HEK293 (cell line): ENCODE measurements at regions not wholly inside any gene's neighbourhood (a gene's known extent, or its start where the extent isn't known, plus 50 kb on each side); places are given as distances from the start of the nearest gene placed in this dataset.

Experiments
- CTCF ChIA-PET: fragments of 350-600 bp; formaldehyde crosslinking; extraction: SDS; loops from one replicate; lab custom pipeline; 2021; ENCODE audit warnings: antibody characterized with exemption; lab: Yijun Ruan, JAX
- POLR2A ChIA-PET: fragments of 300-600 bp; formaldehyde crosslinking; extraction: SDS; loops from one replicate; lab custom pipeline; 2020; ENCODE audit warnings: antibody characterized with exemption, inconsistent platforms; lab: Yijun Ruan, JAX
- H3K27ac ChIP-seq: fragments of 200-500 bp; sonication (Bioruptor generic); 2 replicates; pipeline ENCODE4 v1.5.1; 2014; ENCODE audit warnings: low read depth, low read length, control low read depth, inconsistent platforms; ENCODE audit errors: extremely low read depth
- H3K36me3 ChIP-seq, 2 experiments: fragments of 200-500 bp in 1 of 2; sonication (Bioruptor generic) in 1 of 2; 1 replicate in 1 of 2; 2 replicates in 1 of 2; pipeline ENCODE4 v1.5.1; 2014 to 2017; ENCODE audit warnings: inconsistent platforms in 2 of 2, low read length in 2 of 2; ENCODE audit not compliant: control insufficient read depth in 2 of 2, insufficient read depth in 1 of 2
- H3K4me1 ChIP-seq: fragments of 200-500 bp; sonication (Bioruptor generic); 2 replicates; pipeline ENCODE4 v1.5.1; 2014; ENCODE audit warnings: mild to moderate bottlenecking, low read length, inconsistent platforms; ENCODE audit not compliant: control insufficient read depth, insufficient read depth
- H3K4me3 ChIP-seq: 2 replicates; pipeline ENCODE4 v1.5.1; 2011; ENCODE audit warnings: low read depth, mild to moderate bottlenecking, control low read depth, low read length, moderate library complexity
- H3K9me3 ChIP-seq: fragments of 200-500 bp; sonication (Bioruptor generic); 2 replicates; pipeline ENCODE4 v1.5.1; 2014; ENCODE audit warnings: low read depth, low read length, inconsistent platforms; ENCODE audit not compliant: control insufficient read depth, insufficient read depth
- GLI4 ChIP-seq: fragments of 450-650 bp; formaldehyde crosslinking; IDR thresholded peaks from 2 replicates; pipeline ENCODE4 v1.5.1; 2016; ENCODE audit warnings: missing biosample characterization, missing genetic modification characterization
- MZF1 ChIP-seq: fragments of 450-650 bp; formaldehyde crosslinking; IDR thresholded peaks from 2 replicates; pipeline ENCODE4 v1.5.1; 2017; ENCODE audit warnings: missing biosample characterization, missing genetic modification characterization, borderline replicate concordance
- PRDM2 ChIP-seq: fragments of 450-650 bp; formaldehyde crosslinking; IDR thresholded peaks from 2 replicates; pipeline ENCODE4 v1.5.1; 2016; ENCODE audit warnings: missing biosample characterization, missing genetic modification characterization, borderline replicate concordance
- RBAK ChIP-seq: fragments of 450-650 bp; formaldehyde crosslinking; IDR thresholded peaks from 2 replicates; pipeline ENCODE4 v1.5.1; 2016; ENCODE audit warnings: missing biosample characterization, missing genetic modification characterization
- REPIN1 ChIP-seq: fragments of 450-650 bp; formaldehyde crosslinking; IDR thresholded peaks from 2 replicates; pipeline ENCODE4 v1.5.1; 2017; ENCODE audit warnings: missing biosample characterization, missing genetic modification characterization, low read depth
- SETDB1 ChIP-seq: IDR thresholded peaks from one replicate; pipeline ENCODE4 v1.6.1; 2017; ENCODE audit warnings: mild to moderate bottlenecking, low read length, moderate library complexity, mixed read lengths; ENCODE audit not compliant: insufficient read length
- ZNF10 ChIP-seq: fragments of 450-650 bp; formaldehyde crosslinking; IDR thresholded peaks from 2 replicates; pipeline ENCODE4 v1.5.1; 2017; ENCODE audit warnings: missing biosample characterization, missing genetic modification characterization
- ZNF114 ChIP-seq: fragments of 450-650 bp; formaldehyde crosslinking; IDR thresholded peaks from 2 replicates; pipeline ENCODE4 v1.5.0; 2017; ENCODE audit warnings: missing biosample characterization, missing genetic modification characterization
- ZNF133 ChIP-seq: fragments of 450-650 bp; formaldehyde crosslinking; IDR thresholded peaks from 2 replicates; pipeline ENCODE4 v1.5.1; 2016; ENCODE audit warnings: missing biosample characterization, missing genetic modification characterization
- ZNF157 ChIP-seq: fragments of 450-650 bp; formaldehyde crosslinking; IDR thresholded peaks from 2 replicates; pipeline ENCODE4 v1.5.1; 2016; ENCODE audit warnings: missing biosample characterization, missing genetic modification characterization
- ZNF202 ChIP-seq: fragments of 450-650 bp; formaldehyde crosslinking; IDR thresholded peaks from 2 replicates; pipeline ENCODE4 v1.5.1; 2016; ENCODE audit warnings: missing biosample characterization, missing genetic modification characterization, borderline replicate concordance
- ZNF266 ChIP-seq: fragments of 450-650 bp; formaldehyde crosslinking; IDR thresholded peaks from 2 replicates; pipeline ENCODE4 v1.5.1; 2016; ENCODE audit warnings: missing biosample characterization, missing genetic modification characterization, low read depth
- ZNF280C ChIP-seq: fragments of 450-650 bp; formaldehyde crosslinking; IDR thresholded peaks from 2 replicates; pipeline ENCODE4 v1.5.1; 2016; ENCODE audit warnings: missing biosample characterization, missing genetic modification characterization
- ZNF302 ChIP-seq: fragments of 450-650 bp; formaldehyde crosslinking; IDR thresholded peaks from 2 replicates; pipeline ENCODE4 v1.5.1; 2016; ENCODE audit warnings: missing biosample characterization, missing genetic modification characterization, low read depth
- ZNF311 ChIP-seq: fragments of 450-650 bp; formaldehyde crosslinking; IDR thresholded peaks from 2 replicates; pipeline ENCODE4 v1.5.1; 2017; ENCODE audit warnings: missing biosample characterization, missing genetic modification characterization, borderline replicate concordance
- ZNF335 ChIP-seq: fragments of 450-650 bp; formaldehyde crosslinking; conservative IDR thresholded peaks from 2 replicates; pipeline ENCODE4 v1.5.1; 2016; ENCODE audit warnings: missing biosample characterization, missing genetic modification characterization
- ZNF433 ChIP-seq: fragments of 450-650 bp; formaldehyde crosslinking; IDR thresholded peaks from 2 replicates; pipeline ENCODE4 v1.5.1; 2016; ENCODE audit warnings: missing biosample characterization, missing genetic modification characterization, low read depth
- ZNF596 ChIP-seq: fragments of 450-650 bp; IDR thresholded peaks from 2 replicates; pipeline ENCODE4 v1.5.0; 2018; ENCODE audit warnings: missing biosample characterization, mild to moderate bottlenecking, missing genetic modification characterization, moderate library complexity
- ZSCAN30 ChIP-seq: fragments of 450-650 bp; IDR thresholded peaks from 2 replicates; pipeline ENCODE4 v1.5.1; 2018; ENCODE audit warnings: missing biosample characterization, mild to moderate bottlenecking, missing genetic modification characterization, moderate library complexity

- Histone ChIP-seq H3K27ac (no peak overlapping the region), H3K4me1 (no peaks in the 10 kb centered on the region), H3K4me3 (no peak overlapping the region), H3K36me3 (no peaks in the 10 kb centered on the region)
- TF ChIP-seq SETDB1 (peak; percentile 80), REPIN1 (no peak)
- TF ChIP-seq, all 188 proteins: peak for 1
- POLR2A ChIA-PET: no interaction called here
- peaks cover 3% of the 10 kb centered on the region; the same call in 1 of the 2 replicates for H3K9me3 ChIP-seq
- CTCF ChIA-PET: interaction anchor here (0.6 kb wide), 1 partner anchor 13 kb away, joined by 4 read pairs; no protein-coding TSS in a partner anchor
Observed at GRCh38 chr17:71267668-71268067, 853.2 kb upstream of the SOX9 start.

- Histone ChIP-seq H3K4me3 (no peak overlapping the region), H3K27ac (no peak overlapping the region), H3K36me3 (no peaks in the 10 kb centered on the region), H3K9me3 (peaks cover 3% of the 10 kb centered on the region; the same call in 1 of the 2 replicates), H3K4me1 (no peaks in the 10 kb centered on the region)
- CTCF ChIA-PET: no interaction called here
- POLR2A ChIA-PET: no interaction called here
- TF ChIP-seq MZF1 (tag by site-specific recombination) (no peak), ZNF596 (tag by site-specific recombination) (no peak), ZNF335 (no peak), PRDM2 (tag by site-specific recombination) (no peak), ZNF266 (tag by site-specific recombination) (no peak), RBAK (tag by site-specific recombination) (no peak), ZNF133 (tag by site-specific recombination) (no peak), ZNF280C (tag by site-specific recombination) (no peak), ZSCAN30 (tag by site-specific recombination) (no peak), ZNF433 (tag by site-specific recombination) (no peak), ZNF10 (tag by site-specific recombination) (no peak), GLI4 (tag by site-specific recombination) (no peak), ZNF157 (tag by site-specific recombination) (no peak), ZNF302 (tag by site-specific recombination) (no peak), ZNF114 (tag by site-specific recombination) (no peak), ZNF311 (tag by site-specific recombination) (no peak), ZNF202 (tag by site-specific recombination) (no peak)
Observed at GRCh38 chr17:71269201-71269600, 851.6 kb upstream of the SOX9 start.
